Cardiac fibroblast (primary cell): ENCODE measurements at regions not wholly inside any gene's neighbourhood (a gene's known extent, or its start where the extent isn't known, plus 50 kb on each side); places are given as distances from the start of the nearest gene placed in this dataset.

Source experiments
- DNase-seq, 2 donors: peaks; one replicate each; pipeline versions ENCODE4 v3.0.0 to v3.0.0-alpha.2; 2010; ENCODE audit warnings: low read depth in 2 of 2
- H3K4me3 ChIP-seq, 2 donors: replicated peaks in 1 of 2; 1 replicate in 1 of 2; 2 replicates in 1 of 2; pipeline ENCODE4 v1.5.1; 2011; ENCODE audit warnings: low read depth in 2 of 2, low read length in 2 of 2, mild to moderate bottlenecking in 2 of 2, moderate library complexity in 1 of 2
- CTCF ChIP-seq: IDR thresholded peaks from one replicate; pipeline ENCODE4 v1.5.1; 2011; ENCODE audit warnings: low read depth, mild to moderate bottlenecking, low read length, inconsistent platforms

GRCh38 chr4:31041853-31042252 lies 321.7 kb downstream of the PCDH7 start:
- DNase-seq: no peak
- no peak for TF ChIP-seq CTCF
- no peak overlapping the region for H3K4me3 ChIP-seq

GRCh38 chr4:31043382-31044062 lies 323.4 kb downstream of the PCDH7 start:
- no peak for DNase-seq
- no peak for TF ChIP-seq CTCF
- no peak overlapping the region for H3K4me3 ChIP-seq

GRCh38 chr4:31045151-31045550 lies 325.0 kb downstream of the PCDH7 start:
- TF ChIP-seq CTCF: no peak
- no peak overlapping the region for H3K4me3 ChIP-seq
- DNase-seq: no peak

GRCh38 chr4:31045724-31046318 lies 325.7 kb downstream of the PCDH7 start:
- no peak overlapping the region for H3K4me3 ChIP-seq
- TF ChIP-seq CTCF: peak; percentile 42
- DNase-seq: peak; percentile 32 to 37

- no peak for DNase-seq
- no peak overlapping the region for H3K4me3 ChIP-seq
- no peak for TF ChIP-seq CTCF
These were observed 331.0 kb downstream of the PCDH7 start for GRCh38 chr4:31051151-31051550.

- no peak for DNase-seq
- no peak for TF ChIP-seq CTCF
- no peak overlapping the region for H3K4me3 ChIP-seq
These were observed 331.4 kb downstream of the PCDH7 start for GRCh38 chr4:31051565-31051964.
